ENCODE measurements at regions not wholly inside any gene's neighbourhood (a gene's known extent, or its start where the extent isn't known, plus 50 kb on each side); places are given as distances from the start of the nearest gene placed in this dataset.
A peak's percentile ranks its signal among the peaks of the same experiment; 100 is the strongest.
"Not testable (repeated sequence)": the region's sequence is repeated elsewhere in the genome, so short reads cannot be mapped to it uniquely, and the experiment has no call there.

DNA sequence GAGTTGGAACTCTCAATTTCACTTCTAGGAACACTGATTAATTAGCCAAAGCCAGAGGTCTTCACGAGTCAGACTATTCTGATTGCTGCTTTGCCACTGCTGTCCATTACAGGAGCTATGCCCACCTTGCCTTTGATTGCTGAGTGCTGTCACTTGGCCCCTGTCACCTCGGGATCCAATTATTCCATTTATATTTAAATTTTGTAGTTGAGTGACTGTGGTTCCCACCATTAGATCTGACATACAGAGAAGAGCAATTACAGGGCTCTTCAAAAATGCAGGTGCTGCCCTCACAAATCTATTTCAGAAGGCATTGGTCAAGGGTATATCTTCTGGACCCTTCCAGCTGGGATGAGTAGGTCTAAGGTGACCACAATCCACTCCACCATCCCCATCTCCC is 200.8 kb downstream of the GJA1 start:
- in situ Hi-C loops (cut with MboI; ENCODE audit: low pct_unique_long_range_greater_than_20kb in 2 of 9, low sequenced_read_pairs in 9 of 9, unreplicated experiment in 9 of 9); H3K4me1 ChIP-seq (replicated peaks in 1 of 2); H3K27ac ChIP-seq; H3K4me3 ChIP-seq; ATAC-seq (replicated peaks in 6 of 8): not testable (repeated sequence)
- 0 to 67% (median 23%) methylated on average over 1 of the region's 2 CpGs; no CpG with 5 or more reads in 4 of the 10 experiments for WGBS, 10 experiments

DNA sequence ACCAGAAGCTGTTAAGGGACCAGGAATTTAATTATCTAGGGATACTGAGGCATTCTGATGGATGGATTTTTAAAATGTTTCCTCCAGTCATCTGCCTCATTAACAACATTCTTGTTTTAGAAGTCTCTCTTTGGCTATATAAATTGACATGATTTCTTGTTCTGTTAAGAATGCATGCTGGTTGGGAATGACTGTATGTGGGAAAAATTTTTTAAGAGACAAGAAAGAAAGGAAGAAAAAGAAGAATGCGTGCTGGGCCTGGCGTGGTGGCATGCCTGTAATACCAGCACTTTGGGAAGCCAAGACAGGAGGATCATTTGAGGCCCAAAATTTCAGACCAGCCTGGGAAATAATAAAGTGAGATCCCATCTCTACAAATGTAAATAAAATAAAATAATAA is 203.6 kb downstream of the GJA1 start:
- Histone ChIP-seq H3K4me3 (no peak overlapping the region), H3K27ac (no peak overlapping the region), H3K4me1 (replicated peaks in 1 of 2) (no peaks in the 10 kb centered on the region)
- in situ Hi-C loops (cut with MboI; ENCODE audit: low pct_unique_long_range_greater_than_20kb in 2 of 9, low sequenced_read_pairs in 9 of 9, unreplicated experiment in 9 of 9): no loop called here
- ATAC-seq (replicated peaks in 6 of 8): no peak
- 30 to 100% (median 100%) methylated on average over 2 of the region's 2 CpGs; no CpG with 5 or more reads in 1 of the 10 experiments for WGBS, 10 experiments

DNA sequence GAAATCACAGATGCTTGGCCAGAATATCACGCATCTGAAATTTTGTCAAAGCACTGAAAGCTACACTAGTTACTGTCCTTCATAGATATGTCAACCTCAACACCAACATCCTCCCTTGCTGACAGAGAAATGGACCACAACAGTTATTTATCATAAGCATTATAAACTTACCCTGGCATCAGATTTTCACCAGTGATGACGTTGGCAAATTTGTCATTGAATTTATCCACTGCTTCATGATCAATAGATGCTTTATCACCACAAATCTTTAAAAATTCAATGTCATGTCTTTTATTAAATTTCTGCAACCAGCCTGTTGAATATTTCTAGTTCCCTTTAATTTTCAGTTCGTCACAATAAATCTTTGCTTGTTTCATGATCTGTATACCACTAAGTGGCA is 205.7 kb downstream of the GJA1 start:
- Histone ChIP-seq H3K27ac (no peak overlapping the region), H3K4me1 (replicated peaks in 1 of 2) (no peaks in the 10 kb centered on the region), H3K4me3 (no peak overlapping the region)
- 45 to 94% (median 60%) methylated on average over 1 to 3 of the region's 3 CpGs; no CpG with 5 or more reads in 1 of the 10 experiments for WGBS, 10 experiments
- no peak for ATAC-seq (replicated peaks in 6 of 8)
- in situ Hi-C loops (cut with MboI; ENCODE audit: low pct_unique_long_range_greater_than_20kb in 2 of 9, low sequenced_read_pairs in 9 of 9, unreplicated experiment in 9 of 9): no loop called here

DNA sequence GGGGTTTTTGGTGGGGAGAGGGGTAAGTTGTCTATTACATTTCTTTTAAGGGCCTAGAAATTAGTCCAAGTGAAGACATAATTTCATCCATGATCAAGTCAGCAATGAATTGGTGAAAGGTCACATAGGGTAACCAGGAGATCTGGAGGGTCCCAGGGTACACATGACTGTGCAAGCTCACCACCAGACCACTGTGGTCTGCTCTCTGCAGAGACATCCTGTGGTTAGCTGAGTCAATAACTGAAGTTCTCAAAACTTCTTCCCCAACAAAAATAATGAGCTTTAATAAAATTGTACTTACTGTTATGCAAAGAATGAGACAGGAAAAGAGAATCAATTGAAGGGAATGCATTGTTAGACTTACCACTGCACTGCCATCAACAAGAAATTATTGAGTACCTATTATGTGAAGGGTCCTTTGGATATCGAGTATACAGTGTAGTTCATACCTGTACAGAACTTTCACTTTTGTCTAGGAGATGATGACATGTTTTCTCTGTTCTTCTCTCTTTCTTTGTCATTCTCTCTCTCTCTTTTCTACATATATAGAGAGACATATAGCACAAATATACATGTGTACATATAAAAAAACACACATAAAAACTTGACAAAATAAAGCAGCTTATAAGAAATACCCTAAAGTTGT is 209.8 kb downstream of the GJA1 start:
- no peak for ATAC-seq (replicated peaks in 6 of 8)
- WGBS, 10 experiments: 60 to 100% (median 100%) methylated on average over 1 of the region's 1 CpG; no CpG with 5 or more reads in 1 of the 10 experiments
- no peak overlapping the region for H3K4me3 ChIP-seq
- H3K4me1 ChIP-seq (replicated peaks in 1 of 2): no peaks in the 10 kb centered on the region
- H3K27ac ChIP-seq: no peak overlapping the region
- in situ Hi-C loops (cut with MboI; ENCODE audit: low pct_unique_long_range_greater_than_20kb in 2 of 9, low sequenced_read_pairs in 9 of 9, unreplicated experiment in 9 of 9): no loop called here

DNA sequence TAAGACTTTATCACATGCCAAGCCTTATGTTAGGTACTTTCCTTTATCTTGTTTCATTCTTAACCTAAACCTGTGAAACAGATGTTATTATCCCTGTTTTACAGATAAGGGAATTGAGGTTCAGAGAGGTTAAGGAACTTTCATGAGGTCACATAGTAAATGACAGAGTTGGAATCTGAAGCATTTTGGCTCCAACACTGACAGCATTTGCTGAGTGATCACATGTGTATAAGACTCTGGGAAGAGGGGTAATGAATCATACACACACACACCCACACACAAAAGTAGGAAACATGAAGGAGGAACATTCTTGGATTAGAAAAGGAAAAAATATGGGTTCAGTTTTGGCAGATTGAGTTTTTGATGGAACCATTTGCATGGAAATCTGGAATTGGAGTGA is 212.5 kb downstream of the GJA1 start:
- Histone ChIP-seq H3K4me3 (no peak overlapping the region), H3K27ac (no peak overlapping the region), H3K4me1 (replicated peaks in 1 of 2) (no peaks in the 10 kb centered on the region)
- in situ Hi-C loops (cut with MboI; ENCODE audit: low pct_unique_long_range_greater_than_20kb in 2 of 9, low sequenced_read_pairs in 9 of 9, unreplicated experiment in 9 of 9): no loop called here
- ATAC-seq (replicated peaks in 6 of 8): peak in 2 of 8 experiments; percentile 56 to 67

DNA sequence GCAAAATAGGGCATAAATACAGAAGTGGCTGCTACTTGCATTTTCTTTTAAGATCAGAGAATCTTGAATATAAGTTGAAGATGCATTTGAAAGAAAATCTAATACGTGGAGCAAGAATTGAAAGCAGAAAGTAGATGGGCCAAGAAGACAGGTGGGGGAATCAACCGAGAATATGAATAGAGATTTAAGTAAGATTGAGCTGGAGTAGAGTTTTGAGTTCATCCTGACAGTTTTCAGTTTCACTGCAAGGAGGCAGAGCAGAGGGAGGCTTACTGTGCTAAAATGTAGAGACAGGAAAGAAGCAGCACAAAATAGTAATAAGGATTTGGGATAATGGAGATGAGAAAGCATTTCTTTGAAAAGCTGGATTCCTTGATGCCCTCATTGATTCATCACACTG is 214.5 kb downstream of the GJA1 start:
- Histone ChIP-seq H3K27ac (no peak overlapping the region), H3K4me1 (replicated peaks in 1 of 2) (no peaks in the 10 kb centered on the region), H3K4me3 (no peak overlapping the region)
- WGBS, 10 experiments: 60 to 100% (median 88%) methylated on average over 1 to 2 of the region's 2 CpGs; no CpG with 5 or more reads in 1 of the 10 experiments
- in situ Hi-C loops (cut with MboI; ENCODE audit: low pct_unique_long_range_greater_than_20kb in 2 of 9, low sequenced_read_pairs in 9 of 9, unreplicated experiment in 9 of 9): no loop called here
- no peak for ATAC-seq (replicated peaks in 6 of 8)

DNA sequence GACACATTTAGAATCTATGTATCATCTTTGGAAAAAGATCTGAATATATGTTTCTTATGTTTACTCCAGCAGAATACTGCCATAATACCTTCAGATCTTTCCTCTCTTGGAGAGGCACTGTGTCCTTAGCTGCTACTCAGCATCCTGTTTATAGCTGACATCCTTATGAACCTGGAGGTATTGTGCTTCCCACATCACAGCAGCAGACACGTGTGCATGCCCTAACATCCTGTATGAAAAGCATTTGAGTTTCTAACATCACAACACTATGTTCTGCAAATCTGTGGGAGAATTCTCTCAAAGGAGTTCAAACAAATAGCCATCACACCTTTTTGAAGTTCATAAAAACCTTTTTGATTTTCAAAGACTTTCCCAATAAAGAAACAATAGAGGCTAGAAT is 216.0 kb downstream of the GJA1 start:
- 43 to 75% (median 57%) methylated on average over 1 of the region's 1 CpG; no CpG with 5 or more reads in 5 of the 10 experiments for WGBS, 10 experiments
- ATAC-seq (replicated peaks in 6 of 8): no peak
- no peaks in the 10 kb centered on the region for H3K4me1 ChIP-seq (replicated peaks in 1 of 2)
- no peak overlapping the region for H3K27ac ChIP-seq
- in situ Hi-C loops (cut with MboI; ENCODE audit: low pct_unique_long_range_greater_than_20kb in 2 of 9, low sequenced_read_pairs in 9 of 9, unreplicated experiment in 9 of 9): no loop called here
- no peak overlapping the region for H3K4me3 ChIP-seq

DNA sequence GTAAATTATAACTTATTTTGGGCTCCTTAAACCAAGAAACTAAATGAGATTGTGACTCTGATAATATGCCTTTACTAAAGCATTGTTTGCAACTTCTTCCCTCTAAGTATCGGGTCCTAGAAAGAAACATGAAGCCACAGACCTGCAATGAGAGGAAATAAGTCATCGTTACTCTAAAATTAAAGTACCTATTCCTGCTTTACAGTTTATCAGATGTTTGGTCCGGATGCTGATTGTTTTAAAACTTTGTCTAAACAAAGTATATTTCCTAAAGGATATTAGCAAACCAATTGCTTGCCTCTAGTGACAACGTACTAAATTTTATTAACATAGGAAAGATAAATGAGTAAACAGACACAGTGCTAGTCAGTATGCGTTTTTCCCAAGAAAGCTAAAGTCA is 216.8 kb downstream of the GJA1 start:
- in situ Hi-C loops (cut with MboI; ENCODE audit: low pct_unique_long_range_greater_than_20kb in 2 of 9, low sequenced_read_pairs in 9 of 9, unreplicated experiment in 9 of 9): no loop called here
- H3K4me3 ChIP-seq: no peak overlapping the region
- H3K27ac ChIP-seq: no peak overlapping the region
- 48 to 100% (median 80%) methylated on average over 1 to 5 of the region's 5 CpGs for WGBS, 10 experiments
- ATAC-seq (replicated peaks in 6 of 8): no peak
- H3K4me1 ChIP-seq (replicated peaks in 1 of 2): no peaks in the 10 kb centered on the region

DNA sequence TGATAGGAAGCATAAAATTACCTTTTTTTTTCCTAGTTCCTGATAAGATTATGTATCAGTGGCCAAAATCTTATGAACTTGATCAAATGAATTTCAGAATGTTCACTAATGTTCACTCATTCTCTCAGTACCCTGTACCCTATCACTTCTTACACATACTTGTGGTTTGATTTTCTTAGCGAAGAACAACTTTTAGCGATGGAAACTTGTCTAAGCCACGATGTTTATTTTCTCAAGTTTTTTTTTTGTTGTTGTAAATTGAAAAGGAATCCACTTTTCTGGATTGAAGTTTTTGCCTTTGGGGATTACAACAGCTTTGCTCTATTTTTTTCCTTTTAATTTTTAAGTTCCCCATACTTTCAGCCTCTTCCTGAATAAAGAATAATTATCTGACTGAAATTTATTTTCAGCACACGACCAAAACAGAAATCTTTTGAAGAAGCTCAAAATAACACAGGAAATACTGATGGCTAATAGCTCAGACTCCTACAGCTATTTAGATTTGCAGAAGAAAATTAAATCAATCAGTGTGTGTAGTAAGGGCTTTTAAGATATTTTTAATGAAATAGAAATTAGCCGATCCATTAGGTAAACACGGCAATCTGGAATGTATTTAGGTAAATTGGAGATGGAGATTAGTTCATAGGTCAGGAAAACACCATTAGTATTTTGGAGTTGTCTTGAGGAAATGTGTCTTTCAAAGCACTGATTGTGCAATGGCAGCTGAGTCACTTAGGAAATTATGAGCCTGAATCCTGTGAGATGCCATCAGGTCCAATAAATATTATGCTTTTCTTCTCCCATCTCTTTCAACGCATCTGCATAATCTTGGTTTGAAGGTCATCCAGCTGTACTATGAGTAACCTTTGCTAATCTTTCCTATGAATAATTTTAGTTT is 217.5 kb downstream of the GJA1 start:
- H3K4me3 ChIP-seq: no peak overlapping the region
- no peaks in the 10 kb centered on the region for H3K4me1 ChIP-seq (replicated peaks in 1 of 2)
- H3K27ac ChIP-seq: no peak overlapping the region
- WGBS, 10 experiments: 2 to 97% (median 83%) methylated on average over 6 to 7 of the region's 7 CpGs
- ATAC-seq (replicated peaks in 6 of 8): peak in 5 of 8 experiments; percentile 49 to 74 (median 62)
- in situ Hi-C loops (cut with MboI; ENCODE audit: low pct_unique_long_range_greater_than_20kb in 2 of 9, low sequenced_read_pairs in 9 of 9, unreplicated experiment in 9 of 9): no loop called here

DNA sequence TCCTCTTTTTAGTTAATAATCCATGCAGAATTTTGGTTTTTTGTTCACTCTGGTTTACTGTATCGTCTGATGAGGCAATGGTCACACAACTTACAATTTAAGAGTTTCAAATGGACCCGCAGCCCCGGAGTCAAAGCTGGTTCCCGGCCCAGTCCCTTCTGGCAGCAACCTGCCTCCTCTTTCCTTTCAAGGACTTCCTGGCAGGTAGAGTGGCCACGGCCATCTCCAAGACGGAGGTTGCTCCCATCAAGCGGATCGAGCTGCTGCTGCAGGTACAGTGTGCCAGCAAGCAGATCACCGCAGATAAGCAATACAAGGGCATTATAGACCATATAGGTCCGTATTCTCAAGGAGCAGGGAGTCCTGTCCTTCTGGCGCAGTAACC is 218.2 kb downstream of the GJA1 start:
- no peak overlapping the region for H3K27ac ChIP-seq
- no peak for ATAC-seq (replicated peaks in 6 of 8)
- no peaks in the 10 kb centered on the region for H3K4me1 ChIP-seq (replicated peaks in 1 of 2)
- in situ Hi-C loops (cut with MboI; ENCODE audit: low pct_unique_long_range_greater_than_20kb in 2 of 9, low sequenced_read_pairs in 9 of 9, unreplicated experiment in 9 of 9): no loop called here
- WGBS, 10 experiments: 58 to 100% (median 94%) methylated on average over 2 to 9 of the region's 11 CpGs; no CpG with 5 or more reads in 1 of the 10 experiments
- no peak overlapping the region for H3K4me3 ChIP-seq

DNA sequence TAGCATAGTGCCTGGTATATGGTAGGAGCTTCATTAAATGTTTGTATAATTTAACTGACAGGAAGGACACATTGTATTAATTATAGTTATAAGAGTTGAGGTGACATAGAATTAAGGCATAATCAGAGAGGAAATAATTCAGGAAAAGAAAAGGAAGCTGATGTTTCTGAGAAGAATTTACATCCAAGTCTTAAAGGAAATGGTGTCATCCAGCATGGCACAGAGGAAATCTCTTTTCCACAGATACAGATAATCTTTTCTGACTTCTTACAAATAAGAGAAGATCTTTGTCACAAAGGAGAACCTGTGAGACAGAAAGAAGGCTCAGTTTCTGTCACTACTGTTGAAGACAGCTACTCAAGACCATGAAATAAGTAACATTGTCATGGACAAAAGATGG is 222.5 kb downstream of the GJA1 start:
- ATAC-seq (replicated peaks in 6 of 8): no peak
- in situ Hi-C loops (cut with MboI; ENCODE audit: low pct_unique_long_range_greater_than_20kb in 2 of 9, low sequenced_read_pairs in 9 of 9, unreplicated experiment in 9 of 9): no loop called here
- Histone ChIP-seq H3K4me1 (replicated peaks in 1 of 2) (no peaks in the 10 kb centered on the region), H3K27ac (no peak overlapping the region), H3K4me3 (no peak overlapping the region)

DNA sequence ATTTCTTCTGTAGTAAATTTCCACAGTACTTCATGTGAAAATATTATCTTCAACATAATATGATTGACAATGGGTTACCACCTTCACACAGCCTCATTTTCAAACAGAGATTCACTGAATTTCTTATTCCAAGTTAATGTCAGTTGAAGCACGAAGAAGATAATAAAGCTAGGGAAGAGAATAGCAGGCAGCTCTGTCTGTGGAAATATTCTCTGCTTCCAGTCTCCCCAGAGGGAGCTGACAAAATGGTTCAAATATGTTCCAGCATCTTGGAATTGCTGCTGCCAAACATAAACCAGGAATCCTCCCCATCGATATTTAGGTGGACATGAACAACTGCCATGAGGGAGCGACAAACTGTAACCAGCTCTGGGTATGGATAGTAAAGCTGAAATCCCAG is 224.8 kb downstream of the GJA1 start:
- ATAC-seq (replicated peaks in 6 of 8): no peak
- WGBS, 10 experiments: 39 to 100% (median 71%) methylated on average over 1 to 3 of the region's 3 CpGs; no CpG with 5 or more reads in 2 of the 10 experiments
- Histone ChIP-seq H3K27ac (no peak overlapping the region), H3K4me1 (replicated peaks in 1 of 2) (no peaks in the 10 kb centered on the region), H3K4me3 (no peak overlapping the region)
- in situ Hi-C loops (cut with MboI; ENCODE audit: low pct_unique_long_range_greater_than_20kb in 2 of 9, low sequenced_read_pairs in 9 of 9, unreplicated experiment in 9 of 9): no loop called here

DNA sequence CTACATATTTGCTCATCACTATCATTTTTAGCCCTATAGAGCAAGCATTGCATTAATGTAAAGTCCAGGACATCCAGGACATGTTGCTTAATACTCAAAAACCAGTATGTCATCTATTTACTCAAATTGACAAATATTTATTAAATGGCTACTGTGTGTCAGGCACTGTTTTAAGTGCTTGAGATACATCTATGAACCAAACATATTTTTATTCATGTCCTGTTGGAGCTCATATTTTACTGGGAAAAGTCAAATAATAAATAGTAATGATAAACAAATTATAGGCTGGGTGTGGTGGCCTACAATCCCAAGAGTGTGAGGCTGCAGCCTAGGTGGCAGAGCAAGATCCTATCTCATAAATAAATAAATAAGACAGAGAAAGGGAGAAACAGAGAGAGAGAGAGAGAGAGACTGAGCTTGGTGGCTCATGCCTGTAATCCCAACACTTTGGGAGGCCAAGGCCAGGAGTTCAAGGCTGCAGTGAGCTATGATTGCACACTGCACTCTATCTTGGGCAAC is 227.9 kb downstream of the GJA1 start:
- H3K4me1 ChIP-seq (replicated peaks in 1 of 2): no peaks in the 10 kb centered on the region
- H3K27ac ChIP-seq: no peak overlapping the region
- ATAC-seq (replicated peaks in 6 of 8): no peak
- in situ Hi-C loops (cut with MboI; ENCODE audit: low pct_unique_long_range_greater_than_20kb in 2 of 9, low sequenced_read_pairs in 9 of 9, unreplicated experiment in 9 of 9): no loop called here
- no peak overlapping the region for H3K4me3 ChIP-seq

Data from motor neuron (in vitro differentiated cells).